GM12864 (cell line): ENCODE measurements at regions not wholly inside any gene's neighbourhood (a gene's known extent, or its start where the extent isn't known, plus 50 kb on each side); places are given as distances from the start of the nearest gene placed in this dataset.

Experiments
- DNase-seq: peaks from one replicate; pipeline ENCODE4 v3.0.0-alpha.2; 2011; ENCODE audit warnings: low read depth
- H3K4me3 ChIP-seq: 2 replicates; pipeline ENCODE4 v1.5.1; 2011; ENCODE audit warnings: mild to moderate bottlenecking, low read depth, low read length, control low read depth
- CTCF ChIP-seq: IDR thresholded peaks from 2 replicates; pipeline ENCODE4 v1.5.1; 2011; ENCODE audit warnings: low read depth, mild to moderate bottlenecking, moderate library complexity, low read length, control low read depth, inconsistent platforms; ENCODE audit errors: missing control alignments

GRCh38 chr5:2385818-2386217 lies 365.7 kb downstream of the IRX2 start:
- no peak for DNase-seq
- no peak for TF ChIP-seq CTCF
- no peak overlapping the region for H3K4me3 ChIP-seq

- DNase-seq = no peak
- H3K4me3 ChIP-seq = no peak overlapping the region
- TF ChIP-seq CTCF = no peak
Measured at GRCh38 chr5:2383698-2384065, 367.8 kb downstream of the IRX2 start.

GRCh38 chr5:2382776-2383697 lies 368.4 kb downstream of the IRX2 start:
- DNase-seq = no peak
- H3K4me3 ChIP-seq = no peak overlapping the region
- no peak for TF ChIP-seq CTCF

GRCh38 chr5:2381861-2382260 lies 369.6 kb downstream of the IRX2 start:
- no peak overlapping the region for H3K4me3 ChIP-seq
- no peak for TF ChIP-seq CTCF
- DNase-seq = no peak

- DNase-seq = no peak
- no peak overlapping the region for H3K4me3 ChIP-seq
- TF ChIP-seq CTCF = no peak
Measured at GRCh38 chr5:2381070-2381469, 370.4 kb downstream of the IRX2 start.

GRCh38 chr5:2378976-2379375 lies 372.5 kb downstream of the IRX2 start:
- no peak overlapping the region for H3K4me3 ChIP-seq
- TF ChIP-seq CTCF = no peak
- no peak for DNase-seq

- no peak for TF ChIP-seq CTCF
- no peak for DNase-seq
Measured at GRCh38 chr5:2378108-2378507, 373.4 kb downstream of the IRX2 start.

More at GRCh38 chr5:2378108-2378507, 373.4 kb downstream of the IRX2 start:
- H3K4me3 ChIP-seq = no peak overlapping the region
